HL-60 (cell line): ENCODE measurements at regions not wholly inside any gene's neighbourhood (a gene's known extent, or its start where the extent isn't known, plus 50 kb on each side); places are given as distances from the start of the nearest gene placed in this dataset.

Source experiments
- DNase-seq, 2 experiments: peaks; one replicate each; pipeline ENCODE4 v3.0.0-alpha.2; 2010 to 2020; ENCODE audit warnings: low read depth in 1 of 2, low spot score in 1 of 2
- H3K27ac ChIP-seq: fragments of 250-450 bp; sonication (Bioruptor Pico); replicated peaks from 2 replicates; pipeline ENCODE4 v1.5.1; 2020; ENCODE audit warnings: mild to moderate bottlenecking, moderate library complexity
- H3K27me3 ChIP-seq: fragments of 250-450 bp; sonication (Bioruptor Pico); 2 replicates; pipeline ENCODE4 v1.5.1; 2021; ENCODE audit warnings: mild to moderate bottlenecking, moderate library complexity; ENCODE audit not compliant: insufficient read depth, poor library complexity, severe bottlenecking
- H3K4me3 ChIP-seq: replicated peaks from 2 replicates; pipeline ENCODE4 v1.5.1; 2011; ENCODE audit warnings: mild to moderate bottlenecking, control low read depth, low read length; ENCODE audit not compliant: insufficient read depth
- GABPA ChIP-seq: IDR thresholded peaks from 2 replicates; pipeline ENCODE4 v1.6.1; 2012; ENCODE audit warnings: low read depth
- POLR2AphosphoS5 ChIP-seq: IDR thresholded peaks from 2 replicates; pipeline ENCODE4 v1.6.1; 2012; ENCODE audit warnings: low read depth
- SPI1 ChIP-seq: IDR thresholded peaks from 2 replicates; pipeline ENCODE4 v1.6.1; 2012; ENCODE audit warnings: low read depth, mild to moderate bottlenecking, borderline replicate concordance
- TF ChIP-seq, protein P1 (sequence below): IDR thresholded peaks from one replicate; pipeline ENCODE4 v1.5.1; 2011; ENCODE audit warnings: low read length, control low read depth, inconsistent platforms; ENCODE audit not compliant: insufficient read depth
- TF ChIP-seq, protein P2 (sequence below): IDR thresholded peaks from 2 replicates; pipeline ENCODE4 v1.6.1; 2012; ENCODE audit warnings: low read depth; ENCODE audit not compliant: insufficient replicate concordance

DNA sequence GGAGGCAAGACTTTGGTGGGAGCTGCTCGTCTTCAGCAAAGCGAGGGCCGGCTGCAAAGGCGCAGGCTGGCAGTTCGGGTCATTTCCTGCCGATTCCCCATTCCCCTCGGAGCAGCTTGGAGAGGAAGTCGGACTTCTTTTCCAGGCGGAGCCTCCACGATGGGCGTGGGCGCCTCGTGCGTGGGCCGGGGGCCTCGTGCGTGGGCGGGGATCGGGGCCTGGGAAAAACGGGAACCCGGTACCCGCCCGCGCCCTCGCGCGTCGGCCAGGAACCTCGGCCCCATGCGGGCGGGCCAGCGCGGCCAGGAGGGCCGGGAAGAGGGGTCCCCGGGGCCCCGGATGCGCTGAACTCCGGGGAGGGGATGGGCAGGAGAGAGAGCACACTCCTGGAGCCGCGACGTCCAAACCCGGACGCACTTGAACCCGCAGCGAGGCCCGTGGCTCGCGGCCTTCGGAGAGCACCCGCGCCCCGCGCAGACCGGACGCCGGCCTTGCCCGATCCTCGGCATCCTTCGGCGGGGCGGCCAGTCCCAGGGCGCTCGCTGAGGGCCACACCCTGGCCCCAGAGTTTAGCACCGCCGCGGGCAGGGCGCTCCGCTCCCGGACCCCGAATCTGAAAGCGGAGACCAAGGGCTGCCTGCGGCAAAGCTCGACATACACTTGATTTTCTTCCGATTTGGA is 368.4 kb downstream of the MTX2 start:
- H3K4me3 ChIP-seq, result peak overlapping the region; percentile 34
- TF ChIP-seq SPI1, result no peak
- TF ChIP-seq, protein P1, sequence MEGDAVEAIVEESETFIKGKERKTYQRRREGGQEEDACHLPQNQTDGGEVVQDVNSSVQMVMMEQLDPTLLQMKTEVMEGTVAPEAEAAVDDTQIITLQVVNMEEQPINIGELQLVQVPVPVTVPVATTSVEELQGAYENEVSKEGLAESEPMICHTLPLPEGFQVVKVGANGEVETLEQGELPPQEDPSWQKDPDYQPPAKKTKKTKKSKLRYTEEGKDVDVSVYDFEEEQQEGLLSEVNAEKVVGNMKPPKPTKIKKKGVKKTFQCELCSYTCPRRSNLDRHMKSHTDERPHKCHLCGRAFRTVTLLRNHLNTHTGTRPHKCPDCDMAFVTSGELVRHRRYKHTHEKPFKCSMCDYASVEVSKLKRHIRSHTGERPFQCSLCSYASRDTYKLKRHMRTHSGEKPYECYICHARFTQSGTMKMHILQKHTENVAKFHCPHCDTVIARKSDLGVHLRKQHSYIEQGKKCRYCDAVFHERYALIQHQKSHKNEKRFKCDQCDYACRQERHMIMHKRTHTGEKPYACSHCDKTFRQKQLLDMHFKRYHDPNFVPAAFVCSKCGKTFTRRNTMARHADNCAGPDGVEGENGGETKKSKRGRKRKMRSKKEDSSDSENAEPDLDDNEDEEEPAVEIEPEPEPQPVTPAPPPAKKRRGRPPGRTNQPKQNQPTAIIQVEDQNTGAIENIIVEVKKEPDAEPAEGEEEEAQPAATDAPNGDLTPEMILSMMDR, result no peak
- TF ChIP-seq GABPA, result no peak
- no peak for TF ChIP-seq POLR2AphosphoS5
- TF ChIP-seq, protein P2, sequence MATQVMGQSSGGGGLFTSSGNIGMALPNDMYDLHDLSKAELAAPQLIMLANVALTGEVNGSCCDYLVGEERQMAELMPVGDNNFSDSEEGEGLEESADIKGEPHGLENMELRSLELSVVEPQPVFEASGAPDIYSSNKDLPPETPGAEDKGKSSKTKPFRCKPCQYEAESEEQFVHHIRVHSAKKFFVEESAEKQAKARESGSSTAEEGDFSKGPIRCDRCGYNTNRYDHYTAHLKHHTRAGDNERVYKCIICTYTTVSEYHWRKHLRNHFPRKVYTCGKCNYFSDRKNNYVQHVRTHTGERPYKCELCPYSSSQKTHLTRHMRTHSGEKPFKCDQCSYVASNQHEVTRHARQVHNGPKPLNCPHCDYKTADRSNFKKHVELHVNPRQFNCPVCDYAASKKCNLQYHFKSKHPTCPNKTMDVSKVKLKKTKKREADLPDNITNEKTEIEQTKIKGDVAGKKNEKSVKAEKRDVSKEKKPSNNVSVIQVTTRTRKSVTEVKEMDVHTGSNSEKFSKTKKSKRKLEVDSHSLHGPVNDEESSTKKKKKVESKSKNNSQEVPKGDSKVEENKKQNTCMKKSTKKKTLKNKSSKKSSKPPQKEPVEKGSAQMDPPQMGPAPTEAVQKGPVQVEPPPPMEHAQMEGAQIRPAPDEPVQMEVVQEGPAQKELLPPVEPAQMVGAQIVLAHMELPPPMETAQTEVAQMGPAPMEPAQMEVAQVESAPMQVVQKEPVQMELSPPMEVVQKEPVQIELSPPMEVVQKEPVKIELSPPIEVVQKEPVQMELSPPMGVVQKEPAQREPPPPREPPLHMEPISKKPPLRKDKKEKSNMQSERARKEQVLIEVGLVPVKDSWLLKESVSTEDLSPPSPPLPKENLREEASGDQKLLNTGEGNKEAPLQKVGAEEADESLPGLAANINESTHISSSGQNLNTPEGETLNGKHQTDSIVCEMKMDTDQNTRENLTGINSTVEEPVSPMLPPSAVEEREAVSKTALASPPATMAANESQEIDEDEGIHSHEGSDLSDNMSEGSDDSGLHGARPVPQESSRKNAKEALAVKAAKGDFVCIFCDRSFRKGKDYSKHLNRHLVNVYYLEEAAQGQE, result no peak
- H3K27ac ChIP-seq, result no peak overlapping the region
- peaks cover 63% of the 10 kb centered on the region for H3K27me3 ChIP-seq
- no peak for DNase-seq

DNA sequence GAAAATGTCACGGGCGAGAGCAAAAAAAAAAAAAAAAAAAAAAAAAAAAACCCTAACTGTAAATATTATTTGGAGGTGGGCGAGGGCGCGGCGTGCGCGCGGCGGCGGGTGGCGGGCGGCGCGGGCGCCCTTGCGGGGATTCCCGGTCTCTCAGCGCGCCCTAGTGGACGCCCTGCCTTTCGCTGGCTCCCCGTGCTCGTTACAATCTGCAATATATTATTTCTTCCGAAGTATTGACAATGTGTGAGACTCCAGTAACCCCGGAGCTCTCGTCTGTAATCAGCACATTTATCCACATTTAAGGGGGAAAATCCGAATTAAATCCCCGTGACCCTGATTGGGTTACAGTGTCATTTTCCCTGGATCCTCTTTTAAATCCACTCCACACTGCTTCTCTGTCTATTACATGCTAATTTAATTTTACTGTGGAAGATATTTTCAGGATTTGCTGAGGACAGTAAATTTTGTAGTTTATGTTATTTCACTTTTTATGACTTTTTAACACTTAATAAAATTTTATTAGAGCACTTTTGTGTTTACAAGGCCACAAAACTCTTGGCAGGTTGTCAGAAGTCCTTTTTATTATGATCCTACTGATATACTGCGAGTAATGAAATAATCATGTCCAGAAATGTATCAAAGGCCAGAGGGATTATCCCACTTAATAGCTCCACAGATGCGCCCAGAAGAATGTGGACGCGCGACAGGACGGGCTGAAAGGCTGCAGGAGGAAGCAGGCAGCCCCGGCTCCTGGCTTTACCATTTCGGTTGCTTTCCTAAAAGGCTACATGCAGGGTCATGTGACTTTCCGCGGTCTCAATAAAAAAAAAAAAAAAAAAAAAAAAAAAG is 369.1 kb downstream of the MTX2 start:
- peak in 1 of 2 experiments; percentile 39 for DNase-seq
- TF ChIP-seq, protein P2, result no peak
- TF ChIP-seq SPI1, result no peak
- TF ChIP-seq, protein P1, result peak; percentile 59
- Histone ChIP-seq H3K4me3 (peak overlapping the region; percentile 34), H3K27me3 (peaks cover 63% of the 10 kb centered on the region), H3K27ac (no peak overlapping the region)

GRCh38 chr2:176639016-176639343 is 369.7 kb downstream of the MTX2 start:
- TF ChIP-seq, protein P2, result no peak
- TF ChIP-seq GABPA (no peak), SPI1 (no peak), POLR2AphosphoS5 (no peak)
- TF ChIP-seq, protein P1, result no peak
- H3K4me3 ChIP-seq, result no peak overlapping the region
- DNase-seq, result no peak
- H3K27ac ChIP-seq, result no peak overlapping the region
- H3K27me3 ChIP-seq, result peaks cover 66% of the 10 kb centered on the region
